ENCODE measurements at regions not wholly inside any gene's neighbourhood (a gene's known extent, or its start where the extent isn't known, plus 50 kb on each side); places are given as distances from the start of the nearest gene placed in this dataset.

DNA sequence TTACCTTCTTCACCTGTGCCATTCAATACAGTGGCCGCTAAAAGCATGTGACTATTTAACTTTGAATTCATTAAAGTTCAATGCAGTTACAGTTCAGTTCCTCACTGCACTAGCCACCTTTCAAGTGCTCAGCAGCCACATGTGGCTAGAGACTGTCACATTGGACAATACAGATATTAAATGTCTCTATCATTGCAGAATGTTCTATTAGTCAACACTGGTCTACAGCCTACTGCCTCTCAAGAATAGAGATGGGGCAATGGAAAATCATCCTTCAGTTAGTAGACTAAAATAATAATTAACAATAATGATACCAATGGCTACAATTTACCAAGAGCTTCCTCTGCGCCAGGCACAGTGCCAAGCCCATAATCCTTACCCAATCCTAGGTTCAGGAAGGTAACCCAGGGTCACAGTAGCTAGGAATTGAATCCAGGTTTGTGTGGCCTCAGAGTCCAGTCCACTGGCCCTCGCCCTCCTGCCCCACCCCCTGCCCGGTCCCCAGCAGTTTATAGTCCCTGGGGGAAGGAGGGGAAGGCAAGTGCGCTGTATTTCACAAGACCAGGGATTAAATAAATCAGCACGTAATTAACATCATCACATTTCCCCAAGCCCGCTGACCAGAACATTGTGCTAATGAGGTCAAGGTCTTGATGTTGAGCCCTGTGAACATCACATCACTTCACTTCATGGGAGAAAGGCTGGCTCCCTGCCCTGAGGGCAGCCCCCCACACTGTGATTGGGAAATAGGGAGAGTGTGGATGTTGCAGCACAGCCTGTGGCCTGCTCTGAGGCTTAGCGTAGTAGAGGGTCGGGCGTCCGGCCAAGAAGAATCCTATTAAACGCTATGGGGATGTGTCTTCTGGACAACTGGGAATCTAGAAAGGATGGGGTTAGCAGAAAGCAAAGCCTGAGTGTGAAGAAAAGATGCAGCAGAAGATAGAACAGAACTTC, 147.2 kb downstream of the VEGFA start:
- no peaks in the 10 kb centered on the region for H3K79me2 ChIP-seq (ENCODE audit: insufficient read depth, low read length)
- no peak overlapping the region for H3K27ac ChIP-seq (ENCODE audit: low read depth, low read length)
- H3K4me3 ChIP-seq (ENCODE audit: insufficient read depth, low read length, poor library complexity, severe bottlenecking): no peak overlapping the region
- H3F3A ChIP-seq (ENCODE audit: insufficient read depth): no peaks in the 10 kb centered on the region
- no peaks in the 10 kb centered on the region for H3K9me3 ChIP-seq (ENCODE audit: insufficient read depth, low read length)
- H3K9ac ChIP-seq (ENCODE audit: low read length): no peak overlapping the region
- TF ChIP-seq, protein P1, sequence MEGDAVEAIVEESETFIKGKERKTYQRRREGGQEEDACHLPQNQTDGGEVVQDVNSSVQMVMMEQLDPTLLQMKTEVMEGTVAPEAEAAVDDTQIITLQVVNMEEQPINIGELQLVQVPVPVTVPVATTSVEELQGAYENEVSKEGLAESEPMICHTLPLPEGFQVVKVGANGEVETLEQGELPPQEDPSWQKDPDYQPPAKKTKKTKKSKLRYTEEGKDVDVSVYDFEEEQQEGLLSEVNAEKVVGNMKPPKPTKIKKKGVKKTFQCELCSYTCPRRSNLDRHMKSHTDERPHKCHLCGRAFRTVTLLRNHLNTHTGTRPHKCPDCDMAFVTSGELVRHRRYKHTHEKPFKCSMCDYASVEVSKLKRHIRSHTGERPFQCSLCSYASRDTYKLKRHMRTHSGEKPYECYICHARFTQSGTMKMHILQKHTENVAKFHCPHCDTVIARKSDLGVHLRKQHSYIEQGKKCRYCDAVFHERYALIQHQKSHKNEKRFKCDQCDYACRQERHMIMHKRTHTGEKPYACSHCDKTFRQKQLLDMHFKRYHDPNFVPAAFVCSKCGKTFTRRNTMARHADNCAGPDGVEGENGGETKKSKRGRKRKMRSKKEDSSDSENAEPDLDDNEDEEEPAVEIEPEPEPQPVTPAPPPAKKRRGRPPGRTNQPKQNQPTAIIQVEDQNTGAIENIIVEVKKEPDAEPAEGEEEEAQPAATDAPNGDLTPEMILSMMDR (IDR thresholded peaks at IDR 0.05; ENCODE audit: insufficient read depth, low read length, poor library complexity, severe bottlenecking): no peak
- no peak for TF ChIP-seq EZH2phosphoT487 (conservative IDR thresholded peaks at IDR 0.05; ENCODE audit: low read length)
- H3K27me3 ChIP-seq (ENCODE audit: low read length): no peaks in the 10 kb centered on the region
- H3K36me3 ChIP-seq (ENCODE audit: low read length): no peaks in the 10 kb centered on the region
- no peak overlapping the region for H2AFZ ChIP-seq (ENCODE audit: low read depth, low read length, severe bottlenecking)
- no peaks in the 10 kb centered on the region for H3K9me2 ChIP-seq (replicated peaks; ENCODE audit: insufficient read depth, low read length)
- H4K20me1 ChIP-seq (ENCODE audit: low read depth, low read length): no peaks in the 10 kb centered on the region
- H3K4me2 ChIP-seq (ENCODE audit: low read depth, low read length, poor library complexity, severe bottlenecking): no peak overlapping the region

DNA sequence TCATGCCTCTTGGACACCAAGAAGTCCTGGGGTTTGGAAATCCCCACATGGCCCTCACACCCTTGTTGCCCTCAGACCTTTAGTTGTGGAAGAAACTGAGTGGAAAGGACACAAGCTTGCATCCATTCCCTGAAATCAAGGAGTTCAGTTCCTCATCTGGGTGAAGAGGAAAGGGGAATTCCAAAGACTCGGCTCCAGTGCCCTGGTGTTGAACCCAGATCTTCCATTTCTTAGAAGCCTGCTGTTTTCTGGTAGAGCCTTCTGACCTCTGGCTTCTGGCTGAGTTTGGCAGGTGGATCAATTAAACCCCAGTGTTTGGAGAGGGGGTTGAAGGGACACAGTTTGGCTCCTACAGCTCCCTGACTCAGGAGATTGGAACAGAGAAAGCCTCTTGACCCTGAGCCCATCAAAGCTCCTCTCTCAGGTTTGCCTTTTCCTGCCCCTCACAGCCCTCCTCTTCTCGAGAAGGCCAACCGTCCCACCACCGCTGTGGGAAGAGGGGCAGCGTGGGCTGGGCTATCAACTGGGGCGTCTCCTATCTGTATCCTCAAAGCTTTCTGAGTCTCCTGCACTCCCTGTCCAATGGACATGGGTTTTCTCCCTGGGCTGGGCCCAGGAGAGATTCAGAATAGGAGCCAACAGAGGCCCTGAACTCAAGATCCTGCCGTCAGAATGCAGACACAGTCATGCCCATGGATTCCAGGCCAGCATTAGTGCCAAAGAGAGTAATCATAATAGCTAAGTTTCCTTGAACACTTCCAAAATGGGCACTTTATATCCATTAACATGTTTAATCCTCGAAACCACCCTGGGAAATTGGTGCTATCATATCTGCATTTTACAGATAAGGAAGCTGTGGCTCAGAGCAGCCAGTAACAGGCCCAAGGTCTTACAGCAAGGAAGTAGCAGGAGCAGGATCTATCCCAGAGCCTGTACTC, 146.2 kb downstream of the VEGFA start:
- no peak overlapping the region for H2AFZ ChIP-seq (ENCODE audit: low read depth, low read length, severe bottlenecking)
- H3K79me2 ChIP-seq (ENCODE audit: insufficient read depth, low read length): no peaks in the 10 kb centered on the region
- H3K27ac ChIP-seq (ENCODE audit: low read depth, low read length): no peak overlapping the region
- no peaks in the 10 kb centered on the region for H3K9me2 ChIP-seq (replicated peaks; ENCODE audit: insufficient read depth, low read length)
- H3K9ac ChIP-seq (ENCODE audit: low read length): no peak overlapping the region
- no peaks in the 10 kb centered on the region for H3K36me3 ChIP-seq (ENCODE audit: low read length)
- no peaks in the 10 kb centered on the region for H3F3A ChIP-seq (ENCODE audit: insufficient read depth)
- no peak for TF ChIP-seq EZH2phosphoT487 (conservative IDR thresholded peaks at IDR 0.05; ENCODE audit: low read length)
- TF ChIP-seq, protein P1 (IDR thresholded peaks at IDR 0.05; ENCODE audit: insufficient read depth, low read length, poor library complexity, severe bottlenecking): no peak
- no peaks in the 10 kb centered on the region for H4K20me1 ChIP-seq (ENCODE audit: low read depth, low read length)
- no peaks in the 10 kb centered on the region for H3K9me3 ChIP-seq (ENCODE audit: insufficient read depth, low read length)
- no peak overlapping the region for H3K4me2 ChIP-seq (ENCODE audit: low read depth, low read length, poor library complexity, severe bottlenecking)
- no peak overlapping the region for H3K4me3 ChIP-seq (ENCODE audit: insufficient read depth, low read length, poor library complexity, severe bottlenecking)
- no peaks in the 10 kb centered on the region for H3K27me3 ChIP-seq (ENCODE audit: low read length)

DNA sequence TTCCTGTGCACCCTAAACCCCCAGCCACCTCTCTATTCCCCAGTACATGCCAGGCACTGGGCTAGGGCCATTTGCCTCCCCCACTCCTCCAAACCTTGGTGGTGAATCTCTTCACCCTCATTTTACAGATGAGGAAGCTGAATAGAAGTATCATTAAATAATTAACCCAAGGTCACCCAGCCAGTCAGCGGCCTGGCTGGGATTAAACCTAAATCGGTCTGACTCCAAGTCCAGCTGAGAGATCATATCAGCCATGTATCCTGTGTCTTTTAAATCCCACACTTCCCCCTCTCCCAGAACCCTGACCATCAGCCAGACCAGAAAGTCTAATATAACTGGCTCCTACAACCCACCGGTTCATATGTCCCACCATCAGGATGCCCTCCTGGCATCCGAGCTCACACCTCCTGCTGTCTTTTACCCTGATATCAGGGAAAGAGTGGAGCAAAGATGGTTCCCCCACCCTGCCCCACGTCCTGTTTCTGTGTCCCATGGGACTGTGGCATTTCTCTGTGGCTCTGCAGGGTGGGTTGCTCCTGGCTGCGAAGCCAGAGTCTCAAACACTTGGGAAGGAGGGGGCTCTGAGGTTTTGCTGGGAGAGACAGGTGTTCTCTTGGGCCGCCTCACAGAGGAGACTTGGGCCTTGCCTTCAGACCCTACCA, 145.3 kb downstream of the VEGFA start:
- H3K27ac ChIP-seq (ENCODE audit: low read depth, low read length): no peak overlapping the region
- H3K79me2 ChIP-seq (ENCODE audit: insufficient read depth, low read length): no peaks in the 10 kb centered on the region
- H3K9ac ChIP-seq (ENCODE audit: low read length): no peak overlapping the region
- no peaks in the 10 kb centered on the region for H3F3A ChIP-seq (ENCODE audit: insufficient read depth)
- no peaks in the 10 kb centered on the region for H3K9me2 ChIP-seq (replicated peaks; ENCODE audit: insufficient read depth, low read length)
- H3K36me3 ChIP-seq (ENCODE audit: low read length): no peaks in the 10 kb centered on the region
- no peak overlapping the region for H3K4me3 ChIP-seq (ENCODE audit: insufficient read depth, low read length, poor library complexity, severe bottlenecking)
- H3K9me3 ChIP-seq (ENCODE audit: insufficient read depth, low read length): no peaks in the 10 kb centered on the region
- TF ChIP-seq EZH2phosphoT487 (conservative IDR thresholded peaks at IDR 0.05; ENCODE audit: low read length): no peak
- TF ChIP-seq, protein P1 (IDR thresholded peaks at IDR 0.05; ENCODE audit: insufficient read depth, low read length, poor library complexity, severe bottlenecking): no peak
- H4K20me1 ChIP-seq (ENCODE audit: low read depth, low read length): no peaks in the 10 kb centered on the region
- H2AFZ ChIP-seq (ENCODE audit: low read depth, low read length, severe bottlenecking): no peak overlapping the region
- H3K4me2 ChIP-seq (ENCODE audit: low read depth, low read length, poor library complexity, severe bottlenecking): no peak overlapping the region
- no peaks in the 10 kb centered on the region for H3K27me3 ChIP-seq (ENCODE audit: low read length)

Measured in SU-DHL-6 (cell line).